CD4-positive, alpha-beta T cell treated with Interleukin-12 subunit alpha and Interleukin-12 subunit beta, for 1 hour (primary cell): ENCODE measurements at regions not wholly inside any gene's neighbourhood (a gene's known extent, or its start where the extent isn't known, plus 50 kb on each side); places are given as distances from the start of the nearest gene placed in this dataset.
A peak's percentile ranks its signal among the peaks of the same experiment; 100 is the strongest.

ENCODE experiments used
- DNase-seq: peaks from one replicate; pipeline ENCODE4 v3.0.0-alpha.2; 2020

GRCh38 chr18:5632041-5632440 lies 88.2 kb upstream of the EPB41L3 start:
- no peak for DNase-seq

GRCh38 chr18:5630900-5631413 lies 87.2 kb upstream of the EPB41L3 start:
- no peak for DNase-seq

- DNase-seq: peak; percentile 2
Observed at GRCh38 chr18:5630057-5630899, 86.5 kb upstream of the EPB41L3 start.

GRCh38 chr18:5628512-5629255 lies 84.9 kb upstream of the EPB41L3 start:
- no peak for DNase-seq

GRCh38 chr18:5627776-5628511 lies 84.1 kb upstream of the EPB41L3 start:
- DNase-seq: no peak

GRCh38 chr18:5626130-5626880 lies 82.5 kb upstream of the EPB41L3 start:
- no peak for DNase-seq

- no peak for DNase-seq
Observed at GRCh38 chr18:5625076-5625475, 81.3 kb upstream of the EPB41L3 start.

- DNase-seq: no peak
Observed at GRCh38 chr18:5622905-5623304, 79.1 kb upstream of the EPB41L3 start.

- DNase-seq: no peak
Observed at GRCh38 chr18:5620289-5620688, 76.5 kb upstream of the EPB41L3 start.

GRCh38 chr18:5619376-5619775 lies 75.6 kb upstream of the EPB41L3 start:
- no peak for DNase-seq

GRCh38 chr18:5618047-5618688 lies 74.4 kb upstream of the EPB41L3 start:
- no peak for DNase-seq

GRCh38 chr18:5611221-5611620 lies 67.4 kb upstream of the EPB41L3 start:
- no peak for DNase-seq

GRCh38 chr18:5608846-5609245 lies 65.0 kb upstream of the EPB41L3 start:
- DNase-seq: no peak

- no peak for DNase-seq
Observed at GRCh38 chr18:5606951-5607350, 63.2 kb upstream of the EPB41L3 start.

- no peak for DNase-seq
Observed at GRCh38 chr18:5604778-5605177, 61.0 kb upstream of the EPB41L3 start.

GRCh38 chr18:5603153-5603552 lies 59.4 kb upstream of the EPB41L3 start:
- DNase-seq: no peak

- no peak for DNase-seq
Observed at GRCh38 chr18:5601188-5601624, 57.4 kb upstream of the EPB41L3 start.

- no peak for DNase-seq
Observed at GRCh38 chr18:5600378-5601071, 56.7 kb upstream of the EPB41L3 start.

GRCh38 chr18:5596585-5596984 lies 52.8 kb upstream of the EPB41L3 start:
- DNase-seq: no peak
